Uterus (tissue), 2 donors: ENCODE measurements at regions not wholly inside any gene's neighbourhood (a gene's known extent, or its start where the extent isn't known, plus 50 kb on each side); places are given as distances from the start of the nearest gene placed in this dataset.

Experiments
- CTCF ChIP-seq, 4 experiments: fragments of 200-600 bp in 2 of 4; fragments of 450-650 bp in 2 of 4; sonication (generic) in 2 of 4; IDR thresholded peaks; one replicate each; pipeline ENCODE4 v1.5.1; 2016 to 2019; ENCODE audit warnings: antibody characterized with exemption in 4 of 4, mild to moderate bottlenecking in 2 of 4, moderate library complexity in 1 of 4
- POLR2A ChIP-seq, 2 donors: fragments of 450-650 bp; IDR thresholded peaks; one replicate each; pipeline ENCODE4 v1.6.1; 2016; ENCODE audit warnings: antibody characterized with exemption in 2 of 2, mild to moderate bottlenecking in 1 of 2, moderate library complexity in 1 of 2

GRCh38 chr12:125685915-125686314, 620.7 kb downstream of the AACS start:
- no peak for TF ChIP-seq CTCF (IDR thresholded peaks at IDR 0.05)
- TF ChIP-seq POLR2A (IDR thresholded peaks at IDR 0.05) = no peak
